HG03196 (cell line): ENCODE measurements at regions not wholly inside any gene's neighbourhood (a gene's known extent, or its start where the extent isn't known, plus 50 kb on each side); places are given as distances from the start of the nearest gene placed in this dataset.

Experiments used
- ATAC-seq: cut with Tn5 transposase; IDR thresholded peaks from one replicate; pipeline ENCODE4 v1.9.1; 2021; ENCODE audit not compliant: unreplicated experiment

DNA sequence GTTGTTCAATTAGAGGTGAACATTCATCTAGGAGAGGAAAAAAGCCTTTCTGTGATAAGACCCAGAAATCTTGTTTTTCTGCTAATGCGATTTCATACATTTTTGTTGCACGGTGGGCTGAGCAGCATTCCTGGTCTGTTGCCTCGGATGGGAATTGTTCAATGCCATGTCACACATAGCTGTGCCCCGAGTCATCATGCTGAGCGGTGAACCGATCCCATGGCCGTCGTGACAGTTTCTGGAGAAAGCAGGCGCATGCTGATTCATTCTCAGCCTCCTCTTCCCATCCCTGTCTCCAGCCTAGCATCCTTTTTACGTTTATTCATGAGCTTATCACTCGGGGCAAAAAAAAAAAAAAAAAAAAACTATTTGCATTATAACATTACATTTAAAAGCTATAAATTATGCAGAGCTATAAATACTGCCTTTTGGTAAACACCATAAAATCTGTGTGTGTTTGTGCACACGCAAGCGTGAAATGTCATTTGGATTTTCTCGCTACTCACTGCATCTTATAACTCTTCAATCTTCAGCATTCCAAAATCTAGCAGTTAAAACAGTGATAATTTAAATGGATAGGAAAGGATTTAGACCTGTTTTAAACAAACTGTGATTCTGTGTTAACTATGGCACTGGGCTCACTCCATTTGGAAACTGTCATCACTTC is 58.9 kb upstream of the IFNGR1 start:
- ATAC-seq, result no peak

DNA sequence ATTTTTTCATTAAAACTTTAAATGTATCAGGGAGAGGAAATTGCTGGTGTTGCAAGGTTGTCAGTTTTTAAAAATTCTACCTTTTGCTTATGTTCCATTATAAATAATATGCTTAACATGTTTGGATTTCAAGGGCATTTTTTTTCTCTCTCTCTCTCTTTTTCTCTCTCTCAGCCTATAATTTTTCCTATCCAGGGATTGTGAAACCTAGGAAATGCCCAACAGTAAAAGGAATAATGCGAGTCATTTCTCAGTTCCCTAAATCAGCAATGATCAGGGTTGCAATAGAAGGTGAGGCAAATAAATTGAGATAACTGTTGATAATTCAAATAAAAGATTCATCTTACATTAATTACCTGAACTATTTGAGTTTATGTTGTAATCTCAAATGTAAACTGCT is 53.2 kb upstream of the IFNGR1 start:
- no peak for ATAC-seq

DNA sequence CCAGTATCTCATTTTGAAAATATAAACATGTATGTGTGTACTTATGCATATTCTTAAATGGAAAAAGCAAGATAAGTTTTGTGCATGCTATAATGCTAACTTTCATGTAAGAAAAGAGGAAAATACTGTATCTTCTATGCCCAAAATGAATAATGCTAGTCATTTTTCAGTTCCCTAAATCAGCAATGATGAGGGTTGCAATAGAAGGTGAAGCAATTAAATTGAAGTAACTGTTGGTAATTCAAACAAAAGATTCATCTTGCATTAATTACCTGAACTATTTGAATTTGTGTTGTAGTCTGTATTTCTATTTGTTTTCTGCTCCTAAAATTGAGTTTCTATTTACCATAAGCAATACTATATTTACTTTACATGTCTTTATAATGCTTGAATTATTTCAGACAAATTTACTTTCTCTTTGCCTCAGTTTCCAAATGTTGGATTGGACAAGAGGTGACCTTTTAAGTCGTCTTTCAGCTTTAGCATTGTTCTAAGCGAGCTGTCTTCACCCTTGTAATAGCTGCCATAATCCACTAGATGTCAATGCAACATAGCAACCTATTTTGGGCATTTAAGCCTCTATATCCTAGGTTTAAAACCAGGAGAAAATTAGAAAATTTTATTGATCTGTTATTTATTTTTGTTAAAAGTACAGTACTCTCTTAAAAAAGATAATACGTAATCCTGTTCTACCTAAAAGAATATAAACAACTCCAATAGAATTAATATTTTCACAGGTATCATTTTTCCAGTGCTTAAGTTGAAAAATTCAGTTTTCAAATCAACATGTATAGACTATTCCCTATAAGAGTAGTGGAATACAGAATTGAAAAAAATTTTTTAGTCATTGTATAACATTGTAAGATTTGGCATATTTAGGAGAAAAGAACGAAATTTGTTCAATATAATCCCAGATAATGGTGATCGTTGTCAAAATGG is 52.3 kb upstream of the IFNGR1 start:
- no peak for ATAC-seq

DNA sequence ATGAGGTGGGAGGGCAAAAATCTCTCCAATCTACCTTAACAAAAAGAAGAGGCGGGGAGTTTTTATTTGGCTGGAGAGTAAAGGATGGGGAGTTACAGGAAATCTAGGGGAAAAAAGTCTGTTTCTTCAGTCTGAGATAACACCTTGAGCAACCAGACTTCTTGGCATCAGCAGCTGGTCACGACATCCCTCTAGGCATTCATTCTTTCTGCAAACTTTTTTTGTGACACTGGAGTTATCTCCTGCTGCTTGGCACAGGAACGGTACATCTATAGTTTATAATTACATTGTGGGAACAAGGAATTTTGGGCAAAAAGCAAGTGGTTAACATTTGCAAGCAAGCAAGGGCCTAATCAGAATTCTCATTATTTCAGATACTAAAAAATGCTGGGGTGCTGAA is 50.6 kb upstream of the IFNGR1 start:
- no peak for ATAC-seq

DNA sequence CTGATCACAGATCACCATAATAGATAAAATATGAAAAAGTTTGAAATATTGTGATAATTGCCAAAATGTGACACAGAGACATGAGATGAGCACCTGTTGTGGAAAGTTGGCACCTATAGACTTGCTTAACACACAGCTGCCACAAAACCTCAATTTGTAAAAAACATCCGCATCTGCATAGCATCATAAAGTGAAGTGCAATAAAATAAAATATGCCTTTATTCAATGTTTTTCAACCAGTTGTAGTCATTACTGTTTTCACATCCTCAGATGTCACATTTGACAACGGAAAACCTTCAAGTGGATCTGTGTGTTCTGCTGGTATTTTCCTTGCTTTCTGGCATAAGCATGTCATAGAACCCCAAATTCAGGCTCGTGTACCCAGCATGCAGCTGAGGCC is 50.2 kb upstream of the IFNGR1 start:
- no peak for ATAC-seq
